Astrocyte of the cerebellum (primary cell): ENCODE measurements at regions not wholly inside any gene's neighbourhood (a gene's known extent, or its start where the extent isn't known, plus 50 kb on each side); places are given as distances from the start of the nearest gene placed in this dataset.

Experiments used
- DNase-seq: peaks from one replicate; pipeline ENCODE4 v3.0.0-alpha.2; 2011; ENCODE audit warnings: low read depth
- H3K4me3 ChIP-seq: 2 replicates; pipeline ENCODE4 v1.5.1; 2011; ENCODE audit warnings: mild to moderate bottlenecking, low read depth, low read length, moderate library complexity
- in situ Hi-C: cut with HindIII; loops from 2 replicates; pipeline ENCODE4 v1.10.0; 2017; ENCODE audit warnings: low sequenced_read_pairs
- TF ChIP-seq, protein P1 (sequence below): IDR thresholded peaks from 2 replicates; pipeline ENCODE4 v1.5.1; 2012; ENCODE audit warnings: low read length, low read depth, moderate library complexity, mild to moderate bottlenecking; ENCODE audit errors: missing control alignments

DNA sequence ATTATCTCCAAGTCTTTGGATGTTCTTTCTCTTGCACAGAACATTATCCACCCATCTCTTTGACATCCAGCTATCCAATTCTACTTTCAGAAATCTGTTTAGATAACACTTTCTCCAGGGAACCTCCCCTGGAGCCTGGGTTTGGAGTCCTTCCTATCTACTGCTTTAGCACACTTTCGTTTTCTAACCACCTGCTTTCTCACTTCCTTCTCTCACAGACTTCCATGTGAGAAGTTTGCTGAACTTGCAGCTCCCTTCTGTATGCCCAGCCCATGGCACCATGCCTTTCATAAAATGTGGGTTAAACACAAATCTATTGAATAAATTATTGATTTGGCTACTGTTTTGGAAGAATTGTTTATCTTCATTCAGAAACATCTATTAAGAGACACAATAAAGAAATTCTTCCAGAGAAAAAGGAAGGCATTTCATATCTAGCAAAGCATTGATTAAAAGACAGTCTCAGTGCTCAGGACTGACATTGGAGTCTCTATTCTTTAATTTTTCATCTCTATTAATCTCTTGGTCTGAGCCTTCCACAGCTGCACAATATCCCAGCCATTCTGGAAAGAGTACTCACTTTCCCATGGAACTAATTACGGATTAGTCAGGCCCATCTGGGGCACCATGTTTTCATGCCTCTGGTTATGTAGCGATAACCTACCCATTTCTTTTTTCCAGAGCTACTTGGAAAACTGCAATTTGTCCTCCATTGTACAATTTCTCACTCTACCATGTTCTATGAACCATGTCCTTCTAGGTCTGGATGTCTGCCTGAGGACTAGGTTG, 1077.3 kb downstream of the SORCS3 start:
- no peak overlapping the region for H3K4me3 ChIP-seq
- in situ Hi-C loops: no loop called here
- TF ChIP-seq, protein P1, sequence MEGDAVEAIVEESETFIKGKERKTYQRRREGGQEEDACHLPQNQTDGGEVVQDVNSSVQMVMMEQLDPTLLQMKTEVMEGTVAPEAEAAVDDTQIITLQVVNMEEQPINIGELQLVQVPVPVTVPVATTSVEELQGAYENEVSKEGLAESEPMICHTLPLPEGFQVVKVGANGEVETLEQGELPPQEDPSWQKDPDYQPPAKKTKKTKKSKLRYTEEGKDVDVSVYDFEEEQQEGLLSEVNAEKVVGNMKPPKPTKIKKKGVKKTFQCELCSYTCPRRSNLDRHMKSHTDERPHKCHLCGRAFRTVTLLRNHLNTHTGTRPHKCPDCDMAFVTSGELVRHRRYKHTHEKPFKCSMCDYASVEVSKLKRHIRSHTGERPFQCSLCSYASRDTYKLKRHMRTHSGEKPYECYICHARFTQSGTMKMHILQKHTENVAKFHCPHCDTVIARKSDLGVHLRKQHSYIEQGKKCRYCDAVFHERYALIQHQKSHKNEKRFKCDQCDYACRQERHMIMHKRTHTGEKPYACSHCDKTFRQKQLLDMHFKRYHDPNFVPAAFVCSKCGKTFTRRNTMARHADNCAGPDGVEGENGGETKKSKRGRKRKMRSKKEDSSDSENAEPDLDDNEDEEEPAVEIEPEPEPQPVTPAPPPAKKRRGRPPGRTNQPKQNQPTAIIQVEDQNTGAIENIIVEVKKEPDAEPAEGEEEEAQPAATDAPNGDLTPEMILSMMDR: no peak
- no peak for DNase-seq

DNA sequence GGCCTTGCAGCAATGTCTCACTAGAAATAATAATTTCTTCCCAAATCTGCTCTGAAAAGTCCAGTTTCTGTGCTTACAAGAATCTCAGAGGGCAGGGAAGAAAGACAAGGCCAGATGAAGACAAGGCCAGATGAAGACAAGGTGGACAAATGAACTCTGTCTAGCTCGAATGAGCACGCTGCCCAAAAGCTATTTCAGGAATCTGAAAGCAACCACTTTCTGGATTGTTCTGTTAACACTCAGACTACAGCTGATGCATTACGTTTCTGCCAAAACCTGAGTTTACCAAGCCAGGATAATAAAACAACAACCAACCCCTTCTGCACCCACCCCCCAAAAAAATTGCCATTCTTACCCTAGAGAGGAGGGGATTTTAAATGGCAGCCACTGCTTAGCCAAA, 1073.6 kb downstream of the SORCS3 start:
- in situ Hi-C loops: no loop called here
- no peak overlapping the region for H3K4me3 ChIP-seq
- TF ChIP-seq, protein P1: no peak
- DNase-seq: no peak

DNA sequence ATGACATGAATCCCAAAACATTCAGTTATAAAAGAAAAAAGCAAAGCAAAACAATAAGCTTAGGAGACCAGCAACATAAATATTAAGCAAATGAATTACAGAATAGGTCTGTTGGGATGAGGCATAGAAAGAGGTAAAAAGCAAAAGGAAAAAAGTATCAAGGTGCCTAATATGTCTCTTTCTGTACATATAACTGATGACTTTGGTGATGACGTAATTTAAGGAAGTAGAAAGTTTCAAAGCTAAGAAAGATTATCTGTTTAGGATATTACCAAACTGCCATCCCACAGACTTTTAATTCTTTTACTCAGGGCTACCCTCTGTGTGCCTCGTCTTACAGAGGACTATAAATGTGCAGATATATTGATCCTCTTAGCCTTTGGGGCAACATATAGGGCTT, 1066.5 kb downstream of the SORCS3 start:
- no peak for DNase-seq
- in situ Hi-C loops: no loop called here
- H3K4me3 ChIP-seq: no peak overlapping the region
- TF ChIP-seq, protein P1: no peak

DNA sequence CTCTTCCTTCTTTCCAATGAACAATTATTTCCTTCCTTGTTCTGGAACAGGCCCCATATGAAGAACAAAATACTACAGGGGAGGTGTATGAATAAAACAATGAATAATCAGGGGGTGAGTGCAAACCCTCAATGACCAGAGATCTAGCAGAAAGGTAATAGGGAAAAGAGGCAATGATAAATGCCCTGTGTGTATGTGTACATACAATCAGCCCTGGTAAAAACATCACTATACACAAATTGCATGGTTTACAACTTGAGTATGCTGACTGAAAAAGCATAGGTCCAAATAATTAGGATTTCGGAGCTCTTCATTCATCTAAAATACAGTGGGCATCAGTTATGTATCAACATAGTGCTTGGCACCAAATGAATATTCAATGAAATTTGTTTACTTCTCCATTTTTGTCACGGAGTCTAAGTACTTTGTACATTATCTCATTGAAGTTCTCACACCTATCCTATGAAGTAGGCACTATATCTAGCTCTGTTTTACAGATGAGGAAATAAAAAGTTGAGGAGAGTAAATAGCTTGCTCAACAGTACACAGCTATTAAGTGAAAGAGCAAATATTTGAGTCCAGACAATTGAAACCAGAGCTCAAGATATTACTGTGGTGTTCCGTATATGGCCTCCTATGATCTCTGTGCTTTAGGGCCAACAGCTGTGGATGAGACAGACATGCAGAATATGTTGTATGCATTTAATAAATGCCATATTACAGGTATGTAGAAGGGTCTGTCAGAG, 1065.4 kb downstream of the SORCS3 start:
- TF ChIP-seq, protein P1: no peak
- no peak for DNase-seq
- H3K4me3 ChIP-seq: no peak overlapping the region
- in situ Hi-C loops: no loop called here

DNA sequence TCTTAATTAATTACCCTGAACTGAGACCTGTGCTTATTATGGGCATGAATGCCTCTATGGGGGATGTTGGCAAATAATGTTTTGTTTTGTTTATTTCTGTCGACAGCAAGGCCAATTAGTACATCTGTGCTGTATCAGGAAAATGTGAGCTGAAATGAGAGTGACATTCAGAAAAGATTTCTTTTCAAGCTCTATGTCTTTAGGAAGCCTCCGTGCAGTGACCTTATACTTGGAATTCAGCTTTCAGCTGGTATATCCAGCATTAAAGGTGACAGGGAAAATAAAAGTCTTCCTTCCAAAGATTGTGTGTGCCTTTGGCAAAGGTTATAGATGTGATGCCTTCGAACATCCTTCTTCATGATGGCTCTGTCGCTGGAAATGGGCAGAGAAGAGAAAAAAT, 1061.1 kb downstream of the SORCS3 start:
- DNase-seq: no peak
- TF ChIP-seq, protein P1: no peak
- in situ Hi-C loops: no loop called here
- H3K4me3 ChIP-seq: no peak overlapping the region

DNA sequence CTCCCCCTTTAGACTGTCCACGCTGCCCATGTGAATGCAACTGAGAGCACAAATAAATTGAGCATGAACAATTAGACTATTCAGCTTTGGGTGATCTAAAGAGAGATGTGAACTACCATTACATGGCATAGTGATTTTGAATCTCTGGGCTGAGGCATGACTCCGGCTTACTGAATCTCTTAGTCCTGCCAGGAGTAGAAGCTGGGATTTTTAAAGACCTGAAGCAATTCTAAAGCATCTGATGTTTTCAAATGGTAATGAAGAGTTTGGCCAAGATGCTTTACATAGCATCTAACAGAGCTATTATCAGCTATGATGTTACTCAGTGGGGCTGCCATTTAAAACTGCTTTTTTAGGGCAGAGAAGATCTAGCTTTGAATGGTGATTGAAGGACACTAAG, 1059.1 kb downstream of the SORCS3 start:
- in situ Hi-C loops: no loop called here
- no peak for DNase-seq
- H3K4me3 ChIP-seq: no peak overlapping the region
- TF ChIP-seq, protein P1: no peak
